Transverse colon (tissue), 3 donors: ENCODE measurements at regions not wholly inside any gene's neighbourhood (a gene's known extent, or its start where the extent isn't known, plus 50 kb on each side); places are given as distances from the start of the nearest gene placed in this dataset.

Experiments
- CTCF ChIP-seq, 5 experiments: fragments of 200-600 bp in 3 of 5; fragments of 450-650 bp in 2 of 5; sonication (generic) in 3 of 5; IDR thresholded peaks; 1 replicate in 2 of 5; 2 replicates in 3 of 5; pipeline ENCODE4 v1.5.1; 2016 to 2017; ENCODE audit warnings: antibody characterized with exemption in 5 of 5, inconsistent platforms in 3 of 5, mild to moderate bottlenecking in 2 of 5, moderate library complexity in 1 of 5
- EP300 ChIP-seq: sonication (generic); formaldehyde crosslinking; IDR thresholded peaks from one replicate; pipeline ENCODE4 v1.6.1; 2017; ENCODE audit warnings: antibody characterized with exemption, low read depth
- POLR2A ChIP-seq: fragments of 450-650 bp; IDR thresholded peaks from one replicate; pipeline ENCODE4 v1.6.1; 2016; ENCODE audit warnings: antibody characterized with exemption, mild to moderate bottlenecking, moderate library complexity

- TF ChIP-seq CTCF (IDR thresholded peaks at IDR 0.05) (no peak), POLR2A (no peak), EP300 (no peak)
Measured at GRCh38 chr1:219324171-219324570, 150.5 kb downstream of the LYPLAL1 start.
